Fibroblast of lung (primary cell): ENCODE measurements at regions not wholly inside any gene's neighbourhood (a gene's known extent, or its start where the extent isn't known, plus 50 kb on each side); places are given as distances from the start of the nearest gene placed in this dataset.

Experiments used
- CTCF ChIP-seq, 2 donors: IDR thresholded peaks in 1 of 2; conservative IDR thresholded peaks in 1 of 2; 1 replicate in 1 of 2; 2 replicates in 1 of 2; pipeline ENCODE4 v1.5.1; 2011 to 2012; ENCODE audit warnings: low read length in 2 of 2, control low read depth in 1 of 2, inconsistent platforms in 1 of 2, low read depth in 1 of 2, mild to moderate bottlenecking in 1 of 2
- EZH2 ChIP-seq: IDR thresholded peaks from 2 replicates; pipeline ENCODE4 v1.5.1; 2012; ENCODE audit warnings: low read length, control low read depth, mild to moderate bottlenecking; ENCODE audit errors: missing control alignments

- no peak for TF ChIP-seq CTCF (conservative IDR thresholded peaks at IDR 0.05 in 1 of 2, IDR thresholded peaks at IDR 0.05 in 1 of 2; ENCODE audit: low read depth in 1 of 2, low read length in 2 of 2)
- TF ChIP-seq EZH2: no peak
Measured at GRCh38 chr5:2141254-2142000, 258.7 kb upstream of the IRX4 start.
